ENCODE measurements at regions not wholly inside any gene's neighbourhood (a gene's known extent, or its start where the extent isn't known, plus 50 kb on each side); places are given as distances from the start of the nearest gene placed in this dataset.

- TF ChIP-seq, protein P1, sequence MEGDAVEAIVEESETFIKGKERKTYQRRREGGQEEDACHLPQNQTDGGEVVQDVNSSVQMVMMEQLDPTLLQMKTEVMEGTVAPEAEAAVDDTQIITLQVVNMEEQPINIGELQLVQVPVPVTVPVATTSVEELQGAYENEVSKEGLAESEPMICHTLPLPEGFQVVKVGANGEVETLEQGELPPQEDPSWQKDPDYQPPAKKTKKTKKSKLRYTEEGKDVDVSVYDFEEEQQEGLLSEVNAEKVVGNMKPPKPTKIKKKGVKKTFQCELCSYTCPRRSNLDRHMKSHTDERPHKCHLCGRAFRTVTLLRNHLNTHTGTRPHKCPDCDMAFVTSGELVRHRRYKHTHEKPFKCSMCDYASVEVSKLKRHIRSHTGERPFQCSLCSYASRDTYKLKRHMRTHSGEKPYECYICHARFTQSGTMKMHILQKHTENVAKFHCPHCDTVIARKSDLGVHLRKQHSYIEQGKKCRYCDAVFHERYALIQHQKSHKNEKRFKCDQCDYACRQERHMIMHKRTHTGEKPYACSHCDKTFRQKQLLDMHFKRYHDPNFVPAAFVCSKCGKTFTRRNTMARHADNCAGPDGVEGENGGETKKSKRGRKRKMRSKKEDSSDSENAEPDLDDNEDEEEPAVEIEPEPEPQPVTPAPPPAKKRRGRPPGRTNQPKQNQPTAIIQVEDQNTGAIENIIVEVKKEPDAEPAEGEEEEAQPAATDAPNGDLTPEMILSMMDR (IDR thresholded peaks at IDR 0.05), result no peak
- no peak for TF ChIP-seq ZFX (IDR thresholded peaks at IDR 0.05; ENCODE audit: borderline replicate concordance)
These were observed 527.2 kb upstream of the SOX11 start for GRCh38 chr2:5164776-5165525.
